Adrenal gland (tissue), 9 donors: ENCODE measurements at regions not wholly inside any gene's neighbourhood (a gene's known extent, or its start where the extent isn't known, plus 50 kb on each side); places are given as distances from the start of the nearest gene placed in this dataset.
A peak's percentile ranks its signal among the peaks of the same experiment; 100 is the strongest.

ENCODE experiments used
- DNase-seq, 7 donors: peaks; one replicate each; pipeline ENCODE4 v3.0.0-alpha.2; 2019 to 2020
- H3K27ac ChIP-seq, 5 donors: fragments of 200-600 bp; sonication (generic) in 4 of 5; 1 replicate in 3 of 5; 2 replicates in 2 of 5; pipeline versions ENCODE4 v1.5.1 to v1.8.0; 2016 to 2020; ENCODE audit warnings: mild to moderate bottlenecking in 1 of 5
- H3K27me3 ChIP-seq: fragments of 200-600 bp; 2 replicates; pipeline ENCODE4 v1.8.0; 2021
- H3K36me3 ChIP-seq, 2 donors: fragments of 200-600 bp; replicated peaks in 1 of 2; 1 replicate in 1 of 2; 2 replicates in 1 of 2; pipeline versions ENCODE4 v1.5.1 to v1.8.0; 2018 to 2022
- H3K4me1 ChIP-seq, 2 donors: fragments of 200-600 bp; replicated peaks in 1 of 2; 1 replicate in 1 of 2; 2 replicates in 1 of 2; pipeline versions ENCODE4 v1.5.1 to v1.8.0; 2018 to 2021
- H3K4me3 ChIP-seq, 4 donors: fragments of 200-600 bp; sonication (generic) in 3 of 4; one replicate each; pipeline ENCODE4 v1.5.1; 2016 to 2018
- H3K9me3 ChIP-seq, 3 donors: fragments of 200-600 bp; sonication (generic) in 1 of 3; replicated peaks in 1 of 3; 1 replicate in 2 of 3; 2 replicates in 1 of 3; pipeline versions ENCODE4 v1.5.1 to v1.8.0; 2016 to 2021
- POLR2A ChIP-seq, 2 donors: fragments of 450-650 bp; IDR thresholded peaks; one replicate each; pipeline ENCODE4 v1.6.1; 2017; ENCODE audit warnings: antibody characterized with exemption in 2 of 2, mild to moderate bottlenecking in 2 of 2, moderate library complexity in 1 of 2
- WGBS, 4 donors: extraction: QIAGEN DNeasy Blood & Tissue Kit in 2 of 4; methylation state at CpG; one replicate each; pipeline versions ENCODE4 v1.1.5 to v1.1.7; 2013 to 2017; 5-methylcytosine and 5-hydroxymethylcytosine counted together
- intact Hi-C, 2 donors: fragments of 100-400 bp; cut with DNase I; formaldehyde crosslinking; loops; one replicate each; pipeline versions ENCODE4 v1.14.1 to v1.15.0; 2022 to 2023
- TF ChIP-seq, protein P1 (sequence below), 6 experiments: fragments of 450-650 bp in 4 of 6; fragments of 200-600 bp in 2 of 6; sonication (generic) in 1 of 6; IDR thresholded peaks; 1 replicate in 5 of 6; 2 replicates in 1 of 6; pipeline versions ENCODE4 v1.5.1 to v1.8.0; 2016 to 2021; ENCODE audit warnings: antibody characterized with exemption in 6 of 6, mild to moderate bottlenecking in 2 of 6, moderate library complexity in 1 of 6
- donor health status: healthy with polysubstance abuse.
- donor health status: Bipolar disorder and iron deficiency.
- donor health status: DM: yes; HTN: yes; CAD: no.
- donor health status: DM: no; HTN: no; CAD: no.
- donor health status: DM: no; HTN: no; CAD: no.

DNA sequence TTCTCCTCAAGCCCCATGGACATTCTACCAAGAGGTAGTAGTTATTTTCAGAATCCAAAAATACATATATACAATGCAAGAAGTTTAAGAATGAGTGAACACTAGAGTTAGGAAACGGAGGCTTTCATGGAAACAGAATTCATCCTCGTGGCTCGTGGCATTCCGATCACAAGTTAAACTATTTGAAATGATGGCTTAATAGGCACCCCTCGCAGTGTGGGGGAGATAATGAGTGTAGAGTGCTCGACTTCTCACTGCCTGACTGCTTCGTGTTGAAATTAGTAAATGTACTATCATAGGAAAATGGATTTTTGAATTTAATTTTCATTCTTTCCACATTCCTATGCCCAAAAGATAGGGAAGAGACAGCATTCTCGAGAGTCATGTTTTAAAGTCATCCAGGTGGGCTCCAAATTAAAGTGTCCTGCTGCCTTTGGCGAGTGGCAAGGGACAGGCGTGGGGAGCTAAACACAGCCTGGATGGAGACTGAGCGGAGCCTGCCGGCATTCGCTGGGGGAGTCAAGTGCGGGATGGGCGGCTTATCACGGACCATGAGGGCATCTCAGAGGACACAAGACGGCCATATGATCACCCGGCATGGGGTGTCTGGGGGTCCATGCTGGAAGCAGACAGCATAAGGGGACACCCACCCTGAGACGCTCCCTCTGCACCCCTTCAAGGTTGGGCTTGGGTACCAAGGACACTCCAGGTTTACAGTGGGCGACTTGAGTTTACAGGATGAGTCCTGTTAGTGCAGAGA, 165.2 kb downstream of the TEX29 start:
- peaks cover 0 to 7% (median 0%) of the 10 kb centered on the region in 3 donors for H3K9me3 ChIP-seq
- H3K4me3 ChIP-seq, result no peak overlapping the region
- no peaks in the 10 kb centered on the region for H3K27me3 ChIP-seq
- no peaks in the 10 kb centered on the region for H3K4me1 ChIP-seq
- 79 to 89% (median 83%) methylated on average over 16 to 20 of the region's 20 CpGs for WGBS, 4 donors
- no peak overlapping the region for H3K27ac ChIP-seq
- intact Hi-C loops, result no loop called here
- TF ChIP-seq POLR2A (IDR thresholded peaks at IDR 0.05), result no peak
- TF ChIP-seq, protein P1, sequence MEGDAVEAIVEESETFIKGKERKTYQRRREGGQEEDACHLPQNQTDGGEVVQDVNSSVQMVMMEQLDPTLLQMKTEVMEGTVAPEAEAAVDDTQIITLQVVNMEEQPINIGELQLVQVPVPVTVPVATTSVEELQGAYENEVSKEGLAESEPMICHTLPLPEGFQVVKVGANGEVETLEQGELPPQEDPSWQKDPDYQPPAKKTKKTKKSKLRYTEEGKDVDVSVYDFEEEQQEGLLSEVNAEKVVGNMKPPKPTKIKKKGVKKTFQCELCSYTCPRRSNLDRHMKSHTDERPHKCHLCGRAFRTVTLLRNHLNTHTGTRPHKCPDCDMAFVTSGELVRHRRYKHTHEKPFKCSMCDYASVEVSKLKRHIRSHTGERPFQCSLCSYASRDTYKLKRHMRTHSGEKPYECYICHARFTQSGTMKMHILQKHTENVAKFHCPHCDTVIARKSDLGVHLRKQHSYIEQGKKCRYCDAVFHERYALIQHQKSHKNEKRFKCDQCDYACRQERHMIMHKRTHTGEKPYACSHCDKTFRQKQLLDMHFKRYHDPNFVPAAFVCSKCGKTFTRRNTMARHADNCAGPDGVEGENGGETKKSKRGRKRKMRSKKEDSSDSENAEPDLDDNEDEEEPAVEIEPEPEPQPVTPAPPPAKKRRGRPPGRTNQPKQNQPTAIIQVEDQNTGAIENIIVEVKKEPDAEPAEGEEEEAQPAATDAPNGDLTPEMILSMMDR (IDR thresholded peaks at IDR 0.05), result no peak
- peak in 1 of 7 donors; percentile 27 for DNase-seq
- no peaks in the 10 kb centered on the region for H3K36me3 ChIP-seq

- WGBS, 4 donors, result 85 to 96% (median 88%) methylated on average over 6 to 8 of the region's 8 CpGs
- Histone ChIP-seq H3K4me1 (no peaks in the 10 kb centered on the region), H3K36me3 (no peaks in the 10 kb centered on the region), H3K27me3 (no peaks in the 10 kb centered on the region), H3K4me3 (no peak overlapping the region), H3K27ac (no peak overlapping the region), H3K9me3 (peaks cover 0 to 7% (median 0%) of the 10 kb centered on the region in 3 donors)
- intact Hi-C loops, result no loop called here
- no peak for TF ChIP-seq POLR2A (IDR thresholded peaks at IDR 0.05)
- TF ChIP-seq, protein P1 (IDR thresholded peaks at IDR 0.05), result no peak
- DNase-seq, result peak in 1 of 7 donors; percentile 10
These were observed 165.9 kb downstream of the TEX29 start for GRCh38 chr13:111486331-111486730.

GRCh38 chr13:111486801-111487200, 166.4 kb downstream of the TEX29 start:
- Histone ChIP-seq H3K9me3 (peaks cover 0 to 7% (median 0%) of the 10 kb centered on the region in 3 donors), H3K36me3 (no peaks in the 10 kb centered on the region), H3K27ac (no peak overlapping the region), H3K27me3 (no peaks in the 10 kb centered on the region), H3K4me1 (no peaks in the 10 kb centered on the region), H3K4me3 (no peak overlapping the region)
- WGBS, 4 donors, result 81 to 89% (median 82%) methylated on average over 5 to 6 of the region's 6 CpGs
- TF ChIP-seq, protein P1 (IDR thresholded peaks at IDR 0.05), result no peak
- TF ChIP-seq POLR2A (IDR thresholded peaks at IDR 0.05), result no peak
- peak in 1 of 7 donors; percentile 17 for DNase-seq
- intact Hi-C loops, result no loop called here

GRCh38 chr13:111488486-111489132, 168.2 kb downstream of the TEX29 start:
- Histone ChIP-seq H3K36me3 (no peaks in the 10 kb centered on the region), H3K4me3 (no peak overlapping the region), H3K9me3 (peaks cover 0 to 7% (median 0%) of the 10 kb centered on the region in 3 donors), H3K27ac (no peak overlapping the region), H3K27me3 (no peaks in the 10 kb centered on the region), H3K4me1 (no peaks in the 10 kb centered on the region)
- intact Hi-C loops, result no loop called here
- 69 to 82% (median 73%) methylated on average over 5 to 13 of the region's 13 CpGs for WGBS, 4 donors
- peak in 1 of 7 donors; percentile 17 for DNase-seq
- no peak for TF ChIP-seq POLR2A (IDR thresholded peaks at IDR 0.05)
- TF ChIP-seq, protein P1 (IDR thresholded peaks at IDR 0.05), result no peak
